GM23338 (cell line): ENCODE measurements at regions not wholly inside any gene's neighbourhood (a gene's known extent, or its start where the extent isn't known, plus 50 kb on each side); places are given as distances from the start of the nearest gene placed in this dataset.

Experiments used
- ATAC-seq: fragments of 200-7000 bp; cut with Tn5 transposase; 3 replicates; pipeline ENCODE4 v1.9.1; 2020
- DNase-seq: peaks from one replicate; pipeline ENCODE4 v3.0.0-alpha.2; 2015; ENCODE audit warnings: low spot score
- H2AFZ ChIP-seq: fragments of 200-600 bp; sonication (generic); 2 replicates; pipeline ENCODE4 v1.8.0; 2016; ENCODE audit warnings: antibody characterized with exemption, mild to moderate bottlenecking, moderate library complexity
- H3F3A ChIP-seq: fragments of 200-600 bp; sonication (generic); replicated peaks from 2 replicates; pipeline ENCODE4 v1.8.0; 2017; ENCODE audit warnings: antibody characterized with exemption, mixed run types, low read depth
- H3K27ac ChIP-seq: fragments of 200-600 bp; sonication (generic); 2 replicates; pipeline ENCODE4 v1.6.1; 2016; ENCODE audit warnings: low read depth
- H3K27me3 ChIP-seq: fragments of 200-600 bp; sonication (generic); 2 replicates; pipeline ENCODE4 v1.8.0; 2016; ENCODE audit warnings: mild to moderate bottlenecking, mixed run types, moderate library complexity; ENCODE audit not compliant: insufficient read depth
- H3K36me3 ChIP-seq: fragments of 200-600 bp; sonication (generic); 2 replicates; pipeline ENCODE4 v1.8.0; 2016; ENCODE audit warnings: mild to moderate bottlenecking; ENCODE audit not compliant: insufficient read depth
- H3K4me1 ChIP-seq: fragments of 200-600 bp; sonication (generic); 2 replicates; pipeline ENCODE4 v1.8.0; 2016; ENCODE audit warnings: mild to moderate bottlenecking, moderate library complexity; ENCODE audit not compliant: insufficient read depth
- H3K4me2 ChIP-seq: fragments of 200-600 bp; sonication (generic); 2 replicates; pipeline ENCODE4 v1.7.1; 2017; ENCODE audit warnings: mixed run types
- H3K4me3 ChIP-seq: fragments of 200-600 bp; sonication (generic); 2 replicates; pipeline ENCODE4 v1.6.1; 2016; ENCODE audit warnings: mixed run types
- H3K79me2 ChIP-seq: fragments of 200-600 bp; sonication (generic); replicated peaks from 2 replicates; pipeline ENCODE4 v1.8.0; 2017; ENCODE audit warnings: mild to moderate bottlenecking; ENCODE audit not compliant: insufficient read depth
- H3K9me2 ChIP-seq: fragments of 200-600 bp; sonication (generic); 2 replicates; pipeline ENCODE4 v1.8.0; 2017; ENCODE audit not compliant: insufficient read depth
- H4K20me1 ChIP-seq: fragments of 200-600 bp; sonication (generic); replicated peaks from 2 replicates; pipeline ENCODE4 v1.8.0; 2017; ENCODE audit warnings: mild to moderate bottlenecking; ENCODE audit not compliant: insufficient read depth
- H3K27ac Mint-ChIP-seq: 2 replicates; pipeline ENCODE4 v1.8.0; 2020; ENCODE audit warnings: inconsistent platforms, mild to moderate bottlenecking, moderate library complexity, mixed read lengths
- H3K27me3 Mint-ChIP-seq: 3 replicates; pipeline ENCODE4 v1.8.0; 2022; ENCODE audit warnings: low read depth, mild to moderate bottlenecking, moderate library complexity, mixed read lengths, inconsistent platforms; ENCODE audit not compliant: insufficient read depth, poor library complexity
- H3K36me3 Mint-ChIP-seq: 3 replicates; pipeline ENCODE4 v1.8.0; 2021; ENCODE audit warnings: low read depth, mild to moderate bottlenecking, inconsistent platforms, moderate library complexity, mixed read lengths
- H3K4me1 Mint-ChIP-seq: 3 replicates; pipeline ENCODE4 v1.8.0; 2020; ENCODE audit warnings: mild to moderate bottlenecking, inconsistent platforms, mixed read lengths
- H3K4me3 Mint-ChIP-seq: 3 replicates; pipeline ENCODE4 v1.8.0; 2021; ENCODE audit warnings: moderate library complexity, mild to moderate bottlenecking, inconsistent platforms, mixed read lengths
- H3K9me3 Mint-ChIP-seq: 3 replicates; pipeline ENCODE4 v1.8.0; 2020; ENCODE audit warnings: moderate library complexity, mild to moderate bottlenecking, inconsistent platforms, mixed read lengths
- CREB1 ChIP-seq: fragments of 250-450 bp; sonication (Bioruptor Pico); IDR thresholded peaks from 2 replicates; pipeline ENCODE4 v1.5.0; 2020; ENCODE audit warnings: low read depth, mild to moderate bottlenecking, moderate library complexity
- EZH2 ChIP-seq: fragments of 200-600 bp; sonication (generic); IDR thresholded peaks from one replicate; pipeline ENCODE4 v1.8.0; 2017; ENCODE audit warnings: antibody characterized with exemption, mild to moderate bottlenecking, low read depth; ENCODE audit not compliant: unreplicated experiment
- EZH2phosphoT487 ChIP-seq: fragments of 200-600 bp; sonication (generic); IDR thresholded peaks from one replicate; pipeline ENCODE4 v1.8.1; 2018; ENCODE audit warnings: antibody characterized with exemption; ENCODE audit not compliant: unreplicated experiment
- NANOG ChIP-seq: IDR thresholded peaks from 2 replicates; pipeline ENCODE4 v1.6.1; 2016; ENCODE audit warnings: antibody characterized with exemption, borderline replicate concordance
- POLR2AphosphoS5 ChIP-seq: IDR thresholded peaks from 2 replicates; pipeline ENCODE4 v1.6.1; 2016; ENCODE audit warnings: antibody characterized with exemption, low read depth
- REST ChIP-seq: IDR thresholded peaks from one replicate; pipeline ENCODE4 v1.6.1; 2018; ENCODE audit warnings: antibody characterized with exemption; ENCODE audit not compliant: unreplicated experiment
- STAT1 ChIP-seq: IDR thresholded peaks from one replicate; pipeline ENCODE4 v1.6.1; 2016; ENCODE audit warnings: antibody characterized with exemption; ENCODE audit not compliant: unreplicated experiment
- ZNF114 ChIP-seq: fragments of 250-450 bp; sonication (Bioruptor Pico); IDR thresholded peaks from 2 replicates; pipeline ENCODE4 v1.5.0; 2020; ENCODE audit warnings: mild to moderate bottlenecking, moderate library complexity
- ZNF462 ChIP-seq: fragments of 250-450 bp; sonication (Bioruptor Pico); IDR thresholded peaks from 2 replicates; pipeline ENCODE4 v1.5.0; 2020; ENCODE audit warnings: mild to moderate bottlenecking, moderate library complexity

GRCh38 chr4:3819210-3819919 lies 53.2 kb downstream of the ADRA2C start:
- Histone ChIP-seq H3K79me2 (no peaks in the 10 kb centered on the region), H3K9me2 (no peaks in the 10 kb centered on the region), H3K4me2 (no peak overlapping the region), H3K4me3 (no peak overlapping the region), H3F3A (no peaks in the 10 kb centered on the region), H3K27me3 (no peaks in the 10 kb centered on the region), H3K27ac (no peak overlapping the region), H3K4me1 (0 out of 2 replicates have a peak, but pooled peaks cover 5% of the 10 kb centered on the region), H4K20me1 (no peaks in the 10 kb centered on the region), H3K36me3 (no peaks in the 10 kb centered on the region), H2AFZ (no peak overlapping the region)
- no peak for TF ChIP-seq EZH2phosphoT487
- no peak for TF ChIP-seq CREB1 (CRISPR knock-in tag)
- TF ChIP-seq POLR2AphosphoS5: no peak
- no peak for TF ChIP-seq REST
- TF ChIP-seq STAT1: no peak
- no peak for TF ChIP-seq NANOG
- TF ChIP-seq ZNF114 (CRISPR knock-in tag): no peak
- TF ChIP-seq ZNF462 (CRISPR knock-in tag): no peak
- no peak for TF ChIP-seq EZH2
- ATAC-seq (no peak), DNase-seq (no peak)
- peaks cover 17% of the 10 kb centered on the region for H3K4me1 Mint-ChIP-seq
- no peak overlapping the region for H3K27ac Mint-ChIP-seq
- H3K36me3 Mint-ChIP-seq: no peaks in the 10 kb centered on the region; the same call in 2 of the 3 replicates
- H3K4me3 Mint-ChIP-seq: no peak overlapping the region; the same call in 2 of the 3 replicates
- H3K27me3 Mint-ChIP-seq: peaks cover 12% of the 10 kb centered on the region
- H3K9me3 Mint-ChIP-seq: peaks cover 2% of the 10 kb centered on the region; the same call in 1 of the 3 replicates
